B cell (primary cell): ENCODE measurements at regions not wholly inside any gene's neighbourhood (a gene's known extent, or its start where the extent isn't known, plus 50 kb on each side); places are given as distances from the start of the nearest gene placed in this dataset.
"Not testable (repeated sequence)": the region's sequence is repeated elsewhere in the genome, so short reads cannot be mapped to it uniquely, and the experiment has no call there.

Source experiments
- ATAC-seq: fragments of 200-7000 bp; cut with Tn5 transposase; one replicate; pipeline ENCODE4 v1.10.0; 2021; ENCODE audit warnings: low read depth, mild to moderate bottlenecking, moderate number of reproducible peaks, moderate library complexity
- CTCF ChIA-PET: fragments of 350-600 bp; sonication (Branson Sonifier 250); formaldehyde crosslinking; loops from one replicate; lab custom pipeline; 2021; ENCODE audit warnings: antibody characterized with exemption, inconsistent platforms; lab: Charles Lee
- POLR2A ChIA-PET: fragments of 350-600 bp; sonication (Branson Sonifier 250); formaldehyde crosslinking; loops from one replicate; lab custom pipeline; 2021; ENCODE audit warnings: antibody characterized with exemption; lab: Charles Lee
- DNase-seq: peaks from one replicate; pipeline ENCODE4 v3.0.0; 2013
- H2AFZ ChIP-seq: 2 replicates; pipeline ENCODE4 v1.6.1; 2012; ENCODE audit warnings: mild to moderate bottlenecking, low read depth, low read length; ENCODE audit not compliant: insufficient read depth, poor library complexity, severe bottlenecking
- H3K27ac ChIP-seq, 2 donors: 1 replicate in 1 of 2; 2 replicates in 1 of 2; pipeline ENCODE4 v1.5.1; 2012 to 2013; ENCODE audit warnings: low read length in 2 of 2, mild to moderate bottlenecking in 2 of 2, moderate library complexity in 1 of 2
- H3K27me3 ChIP-seq, 4 experiments: fragments of 200-600 bp in 1 of 4; sonication (generic) in 1 of 4; replicated peaks in 1 of 4; 1 replicate in 2 of 4; 2 replicates in 2 of 4; pipeline versions ENCODE4 v1.6.1 to v1.7.0; 2013 to 2016; ENCODE audit warnings: low read length in 3 of 4, mild to moderate bottlenecking in 2 of 4, mixed read lengths in 1 of 4, moderate library complexity in 1 of 4; ENCODE audit not compliant: insufficient read depth in 4 of 4, control insufficient read depth in 3 of 4; ENCODE audit errors: control extremely low read depth in 1 of 4
- H3K36me3 ChIP-seq, 2 experiments: replicated peaks in 1 of 2; 1 replicate in 1 of 2; 2 replicates in 1 of 2; pipeline versions ENCODE4 v1.6.1 to v1.7.1; 2013; ENCODE audit warnings: low read length in 1 of 2; ENCODE audit not compliant: insufficient read depth in 2 of 2, control insufficient read depth in 1 of 2; ENCODE audit errors: control extremely low read depth in 1 of 2, extremely low read depth in 1 of 2
- H3K4me1 ChIP-seq, 2 donors: fragments of 200-600 bp in 1 of 2; sonication (generic) in 1 of 2; 1 replicate in 1 of 2; 2 replicates in 1 of 2; pipeline versions ENCODE4 v1.5.1 to v1.6.1; 2013 to 2017; ENCODE audit warnings: low read length in 2 of 2; ENCODE audit not compliant: control insufficient read depth in 2 of 2, insufficient read depth in 2 of 2
- H3K4me2 ChIP-seq: replicated peaks from 2 replicates; pipeline ENCODE3; 2012; ENCODE audit warnings: mild to moderate bottlenecking, low read depth, low read length; ENCODE audit not compliant: poor library complexity, severe bottlenecking
- H3K4me3 ChIP-seq, 5 experiments: fragments of 200-600 bp in 1 of 5; sonication (generic) in 1 of 5; 1 replicate in 3 of 5; 2 replicates in 2 of 5; pipeline versions ENCODE4 v1.5.1 to v1.7.0; 2011 to 2016; ENCODE audit warnings: low read length in 4 of 5, mild to moderate bottlenecking in 4 of 5, low read depth in 2 of 5, control low read depth in 1 of 5, moderate library complexity in 1 of 5; ENCODE audit not compliant: insufficient read depth in 1 of 5; ENCODE audit errors: control extremely low read depth in 1 of 5, extremely low read depth in 1 of 5
- H3K79me2 ChIP-seq: fragments of 200-600 bp; sonication (generic); one replicate; pipeline ENCODE4 v1.6.0; 2016; ENCODE audit warnings: low read length; ENCODE audit not compliant: control insufficient read depth, insufficient read depth
- H3K9ac ChIP-seq: fragments of 200-600 bp; sonication (generic); 2 replicates; pipeline ENCODE4 v1.6.1; 2017; ENCODE audit warnings: mild to moderate bottlenecking, low read length, moderate library complexity
- H3K9me3 ChIP-seq, 3 donors: one replicate each; pipeline versions ENCODE4 v1.6.1 to v1.7.1; 2013; ENCODE audit warnings: low read length in 2 of 3; ENCODE audit not compliant: control insufficient read depth in 2 of 3, insufficient read depth in 1 of 3; ENCODE audit errors: control extremely low read depth in 1 of 3
- H4K20me1 ChIP-seq: 2 replicates; pipeline ENCODE4 v1.6.0; 2012; ENCODE audit warnings: mild to moderate bottlenecking, low read length; ENCODE audit not compliant: insufficient read depth, control insufficient read depth, poor library complexity, severe bottlenecking
- H3K27ac Mint-ChIP-seq: one replicate; pipeline ENCODE4 v1.8.0; 2021; ENCODE audit warnings: mixed read lengths
- H3K27me3 Mint-ChIP-seq: one replicate; pipeline ENCODE4 v1.8.0; 2021; ENCODE audit warnings: mixed read lengths
- H3K4me1 Mint-ChIP-seq: one replicate; pipeline ENCODE4 v1.8.0; 2021; ENCODE audit warnings: mixed read lengths
- H3K4me3 Mint-ChIP-seq: one replicate; pipeline ENCODE4 v1.8.0; 2021; ENCODE audit warnings: mixed read lengths
- H3K9me3 Mint-ChIP-seq: one replicate; pipeline ENCODE4 v1.8.0; 2022; ENCODE audit warnings: mixed read lengths; ENCODE audit not compliant: insufficient read depth
- EZH2 ChIP-seq: IDR thresholded peaks from 2 replicates; pipeline ENCODE4 v1.6.1; 2012; ENCODE audit warnings: borderline replicate concordance, low read depth, mild to moderate bottlenecking, moderate library complexity, low read length; ENCODE audit not compliant: insufficient read depth, poor library complexity, severe bottlenecking
- WGBS: methylation state at CpG from one replicate; pipeline ENCODE4 v1.1.5; 2013; ENCODE audit warnings: missing lambda C conversion rate; ENCODE audit not compliant: insufficient coverage; 5-methylcytosine and 5-hydroxymethylcytosine counted together
- intact Hi-C: fragments of 100-400 bp; cut with micrococcal nuclease; formaldehyde crosslinking; loops from one replicate; pipeline ENCODE4 v1.10.0; 2022
- TF ChIP-seq, protein P1 (sequence below): fragments of 200-600 bp; IDR thresholded peaks from one replicate; pipeline ENCODE4 v1.8.0; 2022; ENCODE audit warnings: antibody characterized with exemption, mild to moderate bottlenecking

DNA sequence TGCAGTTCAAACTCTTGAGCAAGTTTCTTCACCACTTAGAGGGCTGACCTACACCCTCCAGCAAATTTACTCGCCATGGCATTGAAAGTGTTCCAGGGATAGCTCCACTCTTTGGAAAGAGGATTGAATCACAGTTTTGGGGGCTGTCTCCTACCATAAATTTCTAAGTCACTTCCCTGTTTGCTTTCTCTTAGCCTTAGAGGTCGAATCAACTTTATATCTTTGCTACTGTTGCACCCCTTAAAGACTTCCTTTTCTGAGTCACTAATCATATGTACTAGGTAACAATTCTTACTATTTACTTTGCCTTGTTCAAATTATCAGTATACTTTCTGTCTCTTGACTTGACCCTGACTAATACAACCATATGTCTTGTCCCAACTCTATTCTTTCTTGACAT is 1151.8 kb upstream of the ALCAM start:
- no peaks in the 10 kb centered on the region for H3K4me1 ChIP-seq
- ATAC-seq (no peak), DNase-seq (no peak)
- no peak overlapping the region for H3K27ac ChIP-seq
- ChIA-PET CTCF (no interaction called here), POLR2A (no interaction called here)
- no peaks in the 10 kb centered on the region for H4K20me1 ChIP-seq
- Mint-ChIP-seq H3K4me3 (no peak overlapping the region), H3K27me3 (no peaks in the 10 kb centered on the region), H3K9me3 (peaks cover 2% of the 10 kb centered on the region), H3K27ac (no peak overlapping the region), H3K4me1 (peaks cover 4% of the 10 kb centered on the region)
- no peak overlapping the region for H3K9ac ChIP-seq
- no peaks in the 10 kb centered on the region for H3K9me3 ChIP-seq
- intact Hi-C loops, result no loop called here
- no peak overlapping the region for H2AFZ ChIP-seq
- no peaks in the 10 kb centered on the region for H3K36me3 ChIP-seq
- H3K79me2 ChIP-seq, result no peaks in the 10 kb centered on the region
- no peak overlapping the region for H3K4me3 ChIP-seq
- H3K4me2 ChIP-seq, result no peak overlapping the region
- no CpG with 5 or more reads among the region's 2 CpGs for WGBS
- TF ChIP-seq, protein P1, sequence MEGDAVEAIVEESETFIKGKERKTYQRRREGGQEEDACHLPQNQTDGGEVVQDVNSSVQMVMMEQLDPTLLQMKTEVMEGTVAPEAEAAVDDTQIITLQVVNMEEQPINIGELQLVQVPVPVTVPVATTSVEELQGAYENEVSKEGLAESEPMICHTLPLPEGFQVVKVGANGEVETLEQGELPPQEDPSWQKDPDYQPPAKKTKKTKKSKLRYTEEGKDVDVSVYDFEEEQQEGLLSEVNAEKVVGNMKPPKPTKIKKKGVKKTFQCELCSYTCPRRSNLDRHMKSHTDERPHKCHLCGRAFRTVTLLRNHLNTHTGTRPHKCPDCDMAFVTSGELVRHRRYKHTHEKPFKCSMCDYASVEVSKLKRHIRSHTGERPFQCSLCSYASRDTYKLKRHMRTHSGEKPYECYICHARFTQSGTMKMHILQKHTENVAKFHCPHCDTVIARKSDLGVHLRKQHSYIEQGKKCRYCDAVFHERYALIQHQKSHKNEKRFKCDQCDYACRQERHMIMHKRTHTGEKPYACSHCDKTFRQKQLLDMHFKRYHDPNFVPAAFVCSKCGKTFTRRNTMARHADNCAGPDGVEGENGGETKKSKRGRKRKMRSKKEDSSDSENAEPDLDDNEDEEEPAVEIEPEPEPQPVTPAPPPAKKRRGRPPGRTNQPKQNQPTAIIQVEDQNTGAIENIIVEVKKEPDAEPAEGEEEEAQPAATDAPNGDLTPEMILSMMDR, result no peak
- TF ChIP-seq EZH2, result no peak
- no peaks in the 10 kb centered on the region for H3K27me3 ChIP-seq

DNA sequence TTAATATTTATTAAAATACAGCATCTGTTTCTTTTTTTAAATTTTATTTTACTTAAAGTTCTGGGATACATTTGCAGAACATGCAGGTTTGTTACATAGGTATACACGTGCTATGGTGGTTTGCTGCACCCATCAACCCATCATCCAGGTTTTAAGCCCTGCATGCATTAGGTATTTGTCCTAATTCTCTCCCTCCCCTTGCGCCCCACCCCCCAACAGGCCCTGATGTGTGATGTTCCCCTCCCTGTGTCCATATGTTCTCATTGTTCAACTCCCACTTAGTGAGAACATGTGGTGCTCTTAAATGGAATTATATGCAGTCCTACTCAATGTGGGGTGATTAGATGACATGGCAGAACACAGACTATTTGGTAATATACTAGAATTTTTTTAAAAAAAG is 1147.7 kb upstream of the ALCAM start:
- H3K9me3 Mint-ChIP-seq, H2AFZ ChIP-seq, H3K9ac ChIP-seq, H3K4me2 ChIP-seq, H3K27ac Mint-ChIP-seq, DNase-seq, H3K27me3 ChIP-seq, H3K4me1 Mint-ChIP-seq, H3K4me3 ChIP-seq, H3K36me3 ChIP-seq, H3K27me3 Mint-ChIP-seq, CTCF ChIA-PET, ATAC-seq, H3K9me3 ChIP-seq, POLR2A ChIA-PET, H3K79me2 ChIP-seq, H3K27ac ChIP-seq, intact Hi-C loops, H4K20me1 ChIP-seq, H3K4me3 Mint-ChIP-seq, H3K4me1 ChIP-seq: not testable (repeated sequence)
- no CpG with 5 or more reads among the region's 2 CpGs for WGBS
